Neural progenitor cell (in vitro differentiated cells): ENCODE measurements at regions not wholly inside any gene's neighbourhood (a gene's known extent, or its start where the extent isn't known, plus 50 kb on each side); places are given as distances from the start of the nearest gene placed in this dataset.

Experiments
- DNase-seq: peaks from one replicate; pipeline ENCODE4 v3.0.0-alpha.2; 2016; ENCODE audit warnings: low spot score
- H2AFZ ChIP-seq: fragments of 200-600 bp; sonication (generic); replicated peaks from 2 replicates; pipeline ENCODE4 v1.6.1; 2016; ENCODE audit warnings: antibody characterized with exemption
- H3F3A ChIP-seq: fragments of 200-600 bp; sonication (generic); 2 replicates; pipeline ENCODE4 v1.6.1; 2016; ENCODE audit warnings: antibody characterized with exemption, low read depth
- H3K27ac ChIP-seq: fragments of 200-600 bp; sonication (generic); 2 replicates; pipeline ENCODE4 v1.5.1; 2016; ENCODE audit warnings: mild to moderate bottlenecking
- H3K27me3 ChIP-seq: fragments of 200-600 bp; sonication (generic); 2 replicates; pipeline ENCODE4 v1.6.1; 2016; ENCODE audit warnings: mild to moderate bottlenecking, moderate library complexity
- H3K36me3 ChIP-seq: fragments of 200-600 bp; sonication (generic); 2 replicates; pipeline ENCODE4 v1.5.1; 2016
- H3K4me1 ChIP-seq: fragments of 200-600 bp; sonication (generic); 2 replicates; pipeline ENCODE4 v1.6.1; 2016; ENCODE audit warnings: mixed run types
- H3K4me2 ChIP-seq: fragments of 200-600 bp; sonication (generic); 2 replicates; pipeline ENCODE4 v1.6.1; 2016
- H3K4me3 ChIP-seq: fragments of 200-600 bp; sonication (generic); 2 replicates; pipeline ENCODE4 v1.5.1; 2016
- H3K79me2 ChIP-seq: fragments of 200-600 bp; sonication (generic); 2 replicates; pipeline ENCODE4 v1.6.1; 2016; ENCODE audit warnings: low read depth
- H3K9ac ChIP-seq: fragments of 200-600 bp; sonication (generic); 2 replicates; pipeline ENCODE4 v1.6.1; 2016
- H3K9me3 ChIP-seq: fragments of 200-600 bp; sonication (generic); 2 replicates; pipeline ENCODE4 v1.5.1; 2016; ENCODE audit warnings: low read depth
- H4K20me1 ChIP-seq: fragments of 200-600 bp; sonication (generic); 2 replicates; pipeline ENCODE4 v1.6.1; 2016; ENCODE audit warnings: low read depth
- H3K27ac Mint-ChIP-seq: 3 replicates; pipeline ENCODE4 v1.8.0; 2021; ENCODE audit warnings: mixed read lengths
- H3K27me3 Mint-ChIP-seq: 2 replicates; pipeline ENCODE4 v1.8.0; 2022; ENCODE audit warnings: low read depth, mild to moderate bottlenecking, inconsistent platforms, moderate library complexity, mixed read lengths; ENCODE audit not compliant: insufficient read depth
- H3K36me3 Mint-ChIP-seq: 3 replicates; pipeline ENCODE4 v1.8.0; 2021; ENCODE audit warnings: mixed read lengths
- H3K4me1 Mint-ChIP-seq: 3 replicates; pipeline ENCODE4 v1.8.0; 2021; ENCODE audit warnings: mixed read lengths
- H3K4me3 Mint-ChIP-seq: 3 replicates; pipeline ENCODE4 v1.8.0; 2021; ENCODE audit warnings: mild to moderate bottlenecking, moderate library complexity, mixed read lengths
- H3K9me3 Mint-ChIP-seq: 3 replicates; pipeline ENCODE4 v1.8.0; 2020; ENCODE audit warnings: mixed read lengths
- EZH2 ChIP-seq: fragments of 200-600 bp; sonication (generic); IDR thresholded peaks from 2 replicates; pipeline ENCODE4 v1.6.1; 2017; ENCODE audit warnings: antibody characterized with exemption, mild to moderate bottlenecking, moderate library complexity
- EZH2phosphoT487 ChIP-seq: fragments of 200-600 bp; sonication (generic); IDR thresholded peaks from 2 replicates; pipeline ENCODE4 v1.6.1; 2017; ENCODE audit warnings: antibody characterized with exemption
- TF ChIP-seq, protein P1 (sequence below): fragments of 200-600 bp; sonication (generic); IDR thresholded peaks from 2 replicates; pipeline ENCODE4 v1.5.1; 2017; ENCODE audit warnings: antibody characterized with exemption, mild to moderate bottlenecking

DNA sequence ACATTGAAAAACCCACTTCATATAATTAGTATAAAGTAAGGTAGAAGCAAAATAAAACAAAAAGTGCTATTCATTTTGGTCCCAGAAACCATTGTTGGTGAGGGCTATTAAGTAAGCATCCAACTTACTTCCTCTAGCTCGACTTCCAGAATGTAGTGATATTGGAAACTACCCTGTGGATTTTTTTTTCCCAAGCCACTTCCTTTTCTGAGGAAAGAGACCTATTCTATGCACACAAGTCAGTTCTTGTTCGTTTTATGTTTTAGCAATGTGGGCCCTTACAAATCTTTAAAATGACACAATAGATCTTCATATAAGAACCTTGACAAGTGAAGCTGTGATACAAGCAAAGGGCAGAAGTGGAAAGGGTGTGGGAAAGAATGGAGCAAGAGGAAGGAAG, 402.0 kb upstream of the TBL1XR1 start:
- Histone ChIP-seq H3K9me3 (no peaks in the 10 kb centered on the region), H3K4me1 (peaks cover 19% of the 10 kb centered on the region), H3F3A (no peaks in the 10 kb centered on the region), H4K20me1 (no peaks in the 10 kb centered on the region), H3K4me2 (no peak overlapping the region), H3K4me3 (no peak overlapping the region), H3K27me3 (no peaks in the 10 kb centered on the region), H3K36me3 (no peaks in the 10 kb centered on the region), H2AFZ (no peak overlapping the region), H3K27ac (no peak overlapping the region), H3K9ac (no peak overlapping the region), H3K79me2 (no peaks in the 10 kb centered on the region)
- no peak overlapping the region for H3K27ac Mint-ChIP-seq
- peaks cover 4% of the 10 kb centered on the region for H3K36me3 Mint-ChIP-seq
- H3K4me3 Mint-ChIP-seq, result no peak overlapping the region
- H3K27me3 Mint-ChIP-seq, result peaks cover 2% of the 10 kb centered on the region
- DNase-seq, result no peak
- peaks cover 49% of the 10 kb centered on the region for H3K4me1 Mint-ChIP-seq
- TF ChIP-seq EZH2 (no peak), EZH2phosphoT487 (no peak)
- TF ChIP-seq, protein P1, sequence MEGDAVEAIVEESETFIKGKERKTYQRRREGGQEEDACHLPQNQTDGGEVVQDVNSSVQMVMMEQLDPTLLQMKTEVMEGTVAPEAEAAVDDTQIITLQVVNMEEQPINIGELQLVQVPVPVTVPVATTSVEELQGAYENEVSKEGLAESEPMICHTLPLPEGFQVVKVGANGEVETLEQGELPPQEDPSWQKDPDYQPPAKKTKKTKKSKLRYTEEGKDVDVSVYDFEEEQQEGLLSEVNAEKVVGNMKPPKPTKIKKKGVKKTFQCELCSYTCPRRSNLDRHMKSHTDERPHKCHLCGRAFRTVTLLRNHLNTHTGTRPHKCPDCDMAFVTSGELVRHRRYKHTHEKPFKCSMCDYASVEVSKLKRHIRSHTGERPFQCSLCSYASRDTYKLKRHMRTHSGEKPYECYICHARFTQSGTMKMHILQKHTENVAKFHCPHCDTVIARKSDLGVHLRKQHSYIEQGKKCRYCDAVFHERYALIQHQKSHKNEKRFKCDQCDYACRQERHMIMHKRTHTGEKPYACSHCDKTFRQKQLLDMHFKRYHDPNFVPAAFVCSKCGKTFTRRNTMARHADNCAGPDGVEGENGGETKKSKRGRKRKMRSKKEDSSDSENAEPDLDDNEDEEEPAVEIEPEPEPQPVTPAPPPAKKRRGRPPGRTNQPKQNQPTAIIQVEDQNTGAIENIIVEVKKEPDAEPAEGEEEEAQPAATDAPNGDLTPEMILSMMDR, result no peak
- H3K9me3 Mint-ChIP-seq, result no peaks in the 10 kb centered on the region

DNA sequence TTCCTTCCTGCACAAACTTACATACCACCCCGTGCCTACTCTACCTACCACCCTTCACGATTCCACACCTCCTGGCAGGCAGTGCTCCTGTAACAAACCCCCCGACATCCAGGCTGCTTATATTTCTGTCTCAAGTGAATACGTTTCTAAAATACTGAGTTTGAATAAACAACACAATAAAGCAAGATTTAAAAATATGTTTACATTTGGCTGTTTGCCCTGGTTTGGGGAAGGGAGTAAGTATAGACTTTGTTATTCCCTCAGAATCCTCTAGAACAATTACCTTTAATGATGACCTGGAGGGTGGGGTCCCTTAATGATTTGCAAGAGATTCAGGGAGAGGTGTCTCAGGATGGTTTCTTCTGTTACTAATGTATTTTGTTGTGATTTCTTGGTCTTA, 402.6 kb upstream of the TBL1XR1 start:
- no peak overlapping the region for H3K27ac Mint-ChIP-seq
- Histone ChIP-seq H3K4me2 (no peak overlapping the region), H3F3A (no peaks in the 10 kb centered on the region), H3K36me3 (no peaks in the 10 kb centered on the region), H3K27me3 (no peaks in the 10 kb centered on the region), H3K4me3 (no peak overlapping the region), H3K79me2 (no peaks in the 10 kb centered on the region), H3K4me1 (peaks cover 19% of the 10 kb centered on the region), H2AFZ (no peak overlapping the region), H3K27ac (no peak overlapping the region), H3K9me3 (no peaks in the 10 kb centered on the region), H4K20me1 (no peaks in the 10 kb centered on the region), H3K9ac (no peak overlapping the region)
- peaks cover 1% of the 10 kb centered on the region for H3K9me3 Mint-ChIP-seq
- H3K36me3 Mint-ChIP-seq, result peaks cover 4% of the 10 kb centered on the region
- no peak for TF ChIP-seq EZH2
- H3K27me3 Mint-ChIP-seq, result peaks cover 2% of the 10 kb centered on the region
- no peak overlapping the region for H3K4me3 Mint-ChIP-seq
- peaks cover 46% of the 10 kb centered on the region for H3K4me1 Mint-ChIP-seq
- no peak for DNase-seq

DNA sequence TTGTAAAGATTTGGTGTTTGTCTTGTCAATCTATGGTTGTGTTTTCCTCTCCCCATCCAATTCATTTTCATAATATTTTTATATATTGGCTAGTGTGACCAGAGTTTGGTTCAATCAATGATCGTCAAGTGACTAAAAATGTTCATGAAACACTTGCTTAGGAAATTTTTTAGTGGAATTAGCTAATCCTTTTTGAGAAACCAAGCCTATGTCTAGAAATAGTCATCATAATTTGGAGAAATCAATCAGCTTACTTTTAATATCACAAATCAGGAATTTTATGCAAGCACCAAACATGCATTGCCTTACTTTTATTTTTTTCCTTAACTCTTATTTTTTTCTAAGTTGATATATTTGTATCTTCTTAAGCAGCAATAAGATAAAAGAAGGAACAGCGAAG, 403.1 kb upstream of the TBL1XR1 start:
- Mint-ChIP-seq H3K36me3 (peaks cover 6% of the 10 kb centered on the region), H3K9me3 (peaks cover 5% of the 10 kb centered on the region), H3K27me3 (peaks cover 2% of the 10 kb centered on the region), H3K4me1 (peaks cover 46% of the 10 kb centered on the region), H3K4me3 (no peak overlapping the region), H3K27ac (no peak overlapping the region)
- no peak for DNase-seq
- H3K27ac ChIP-seq, result no peak overlapping the region
- H3K9ac ChIP-seq, result no peak overlapping the region
- H3K4me3 ChIP-seq, result no peak overlapping the region
- no peaks in the 10 kb centered on the region for H3K79me2 ChIP-seq
- no peaks in the 10 kb centered on the region for H3K27me3 ChIP-seq
- H3K36me3 ChIP-seq, result no peaks in the 10 kb centered on the region
- H2AFZ ChIP-seq, result no peak overlapping the region
- TF ChIP-seq, protein P1, result no peak
- TF ChIP-seq EZH2, result no peak
- TF ChIP-seq EZH2phosphoT487, result no peak
- H3F3A ChIP-seq, result no peaks in the 10 kb centered on the region
- H3K4me2 ChIP-seq, result no peak overlapping the region
- peaks cover 19% of the 10 kb centered on the region for H3K4me1 ChIP-seq
- H3K9me3 ChIP-seq, result no peaks in the 10 kb centered on the region
- no peaks in the 10 kb centered on the region for H4K20me1 ChIP-seq

DNA sequence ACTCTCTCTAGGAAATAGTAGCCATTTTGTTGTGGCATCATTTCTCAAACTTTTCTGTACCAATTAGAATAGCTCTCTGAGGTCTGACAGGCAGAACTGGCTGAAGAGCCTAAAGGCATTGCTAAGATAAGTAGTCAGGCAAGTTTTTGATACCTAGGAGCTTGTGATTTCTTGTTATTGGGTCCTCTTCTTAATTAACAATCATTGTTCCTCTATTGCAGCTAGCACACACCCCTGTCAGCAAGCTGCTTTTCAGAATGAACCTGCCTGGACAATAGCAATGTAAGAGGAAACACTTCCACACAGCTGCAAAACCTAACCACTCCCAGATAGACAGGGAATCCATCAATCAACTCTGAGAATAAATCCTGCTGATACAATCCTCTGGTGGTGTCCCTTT, 403.9 kb upstream of the TBL1XR1 start:
- H3F3A ChIP-seq, result no peaks in the 10 kb centered on the region
- H3K36me3 Mint-ChIP-seq, result peaks cover 6% of the 10 kb centered on the region
- H3K4me2 ChIP-seq, result no peak overlapping the region
- TF ChIP-seq EZH2, result no peak
- TF ChIP-seq EZH2phosphoT487, result no peak
- TF ChIP-seq, protein P1, result no peak
- peaks cover 2% of the 10 kb centered on the region for H3K27me3 Mint-ChIP-seq
- no peak overlapping the region for H3K27ac Mint-ChIP-seq
- peaks cover 8% of the 10 kb centered on the region for H3K9me3 Mint-ChIP-seq
- H3K9me3 ChIP-seq, result no peaks in the 10 kb centered on the region
- no peaks in the 10 kb centered on the region for H4K20me1 ChIP-seq
- H3K4me3 ChIP-seq, result no peak overlapping the region
- peaks cover 45% of the 10 kb centered on the region for H3K4me1 Mint-ChIP-seq
- no peak overlapping the region for H3K9ac ChIP-seq
- H3K27ac ChIP-seq, result no peak overlapping the region
- H3K79me2 ChIP-seq, result no peaks in the 10 kb centered on the region
- no peaks in the 10 kb centered on the region for H3K27me3 ChIP-seq
- no peaks in the 10 kb centered on the region for H3K36me3 ChIP-seq
- H3K4me3 Mint-ChIP-seq, result no peak overlapping the region
- peaks cover 19% of the 10 kb centered on the region for H3K4me1 ChIP-seq
- H2AFZ ChIP-seq, result peak overlapping the region; percentile 23
- DNase-seq, result no peak
